Activated CD4-positive, alpha-beta T cell treated with anti-CD3 and anti-CD28 coated beads, Interleukin-2, amount 10 ng/mL, durations not matched to agents 7 days and 5 days (primary cell): ENCODE measurements at regions not wholly inside any gene's neighbourhood (a gene's known extent, or its start where the extent isn't known, plus 50 kb on each side); places are given as distances from the start of the nearest gene placed in this dataset.

Experiments used
- CTCF ChIA-PET: fragments of 350-600 bp; sonication (Branson Sonifier 250); formaldehyde crosslinking; loops from one replicate; lab custom pipeline; 2021; ENCODE audit warnings: antibody characterized with exemption; lab: Charles Lee
- POLR2A ChIA-PET: fragments of 350-600 bp; sonication (Branson Sonifier 250); formaldehyde crosslinking; loops from one replicate; lab custom pipeline; 2021; ENCODE audit warnings: antibody characterized with exemption; lab: Charles Lee
- DNase-seq: peaks from one replicate; pipeline ENCODE4 v3.0.0-alpha.2; 2020
- H3K27ac Mint-ChIP-seq: one replicate; pipeline ENCODE4 v1.8.0; 2021; ENCODE audit warnings: mild to moderate bottlenecking, moderate library complexity, mixed read lengths
- H3K27me3 Mint-ChIP-seq: one replicate; pipeline ENCODE4 v1.8.0; 2021; ENCODE audit warnings: mixed read lengths
- H3K36me3 Mint-ChIP-seq: one replicate; pipeline ENCODE4 v1.8.0; 2021; ENCODE audit warnings: low read depth, mixed read lengths
- H3K4me1 Mint-ChIP-seq: one replicate; pipeline ENCODE4 v1.8.0; 2021; ENCODE audit warnings: mixed read lengths
- H3K4me3 Mint-ChIP-seq: one replicate; pipeline ENCODE4 v1.8.0; 2021; ENCODE audit warnings: mild to moderate bottlenecking, moderate library complexity, mixed read lengths
- H3K9me3 Mint-ChIP-seq: one replicate; pipeline ENCODE4 v1.8.0; 2021; ENCODE audit warnings: mixed read lengths

DNA sequence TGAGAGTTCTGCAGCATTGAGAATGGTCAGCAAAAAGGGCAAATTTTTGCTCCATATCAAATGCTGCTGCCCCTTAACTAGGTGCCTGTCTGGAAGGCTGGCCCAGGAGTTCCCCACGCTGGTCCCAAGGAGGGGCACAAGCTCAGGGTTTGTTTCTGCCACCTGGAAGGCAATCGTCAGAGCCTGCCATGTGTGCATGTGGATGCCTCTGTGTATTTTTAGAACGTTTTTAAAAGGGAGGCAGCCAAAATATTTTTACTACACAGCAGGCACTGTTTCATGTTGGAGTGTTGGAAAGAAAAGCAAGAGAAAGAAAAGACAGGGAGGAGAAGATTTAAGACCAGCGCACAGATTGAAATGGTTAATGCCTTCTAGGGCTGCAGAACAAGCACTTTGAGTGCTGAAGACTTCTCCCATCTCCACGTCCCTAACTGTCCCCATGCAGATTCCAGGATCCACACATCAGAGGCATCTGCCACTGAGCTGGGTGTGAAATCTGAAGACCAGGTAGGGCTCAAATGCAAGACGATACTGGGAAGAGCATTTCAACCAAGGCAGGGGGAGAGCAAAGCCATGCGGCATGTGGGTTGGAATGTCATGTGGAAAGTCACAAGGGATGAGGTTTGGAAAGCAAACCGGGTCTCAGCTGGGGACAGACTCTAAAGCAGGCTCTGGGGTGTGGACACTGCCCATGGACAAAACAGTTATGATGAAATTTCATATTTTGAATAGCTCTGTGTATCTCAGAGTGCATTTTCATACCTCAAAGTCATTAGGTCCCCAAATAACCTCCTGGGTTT lies 557.2 kb downstream of the BCL11B start:
- no peak for DNase-seq
- no peak overlapping the region for H3K4me3 Mint-ChIP-seq
- no peak overlapping the region for H3K27ac Mint-ChIP-seq
- no peaks in the 10 kb centered on the region for H3K36me3 Mint-ChIP-seq
- ChIA-PET CTCF (interaction anchor here (0.8 to 3.3 kb wide), 3 partner anchors 10 to 607 kb away, joined by 3 to 13 read pairs (median 5); no protein-coding TSS in a partner anchor), POLR2A (no interaction called here)
- no peaks in the 10 kb centered on the region for H3K9me3 Mint-ChIP-seq
- peaks cover 17% of the 10 kb centered on the region for H3K4me1 Mint-ChIP-seq
- no peaks in the 10 kb centered on the region for H3K27me3 Mint-ChIP-seq

DNA sequence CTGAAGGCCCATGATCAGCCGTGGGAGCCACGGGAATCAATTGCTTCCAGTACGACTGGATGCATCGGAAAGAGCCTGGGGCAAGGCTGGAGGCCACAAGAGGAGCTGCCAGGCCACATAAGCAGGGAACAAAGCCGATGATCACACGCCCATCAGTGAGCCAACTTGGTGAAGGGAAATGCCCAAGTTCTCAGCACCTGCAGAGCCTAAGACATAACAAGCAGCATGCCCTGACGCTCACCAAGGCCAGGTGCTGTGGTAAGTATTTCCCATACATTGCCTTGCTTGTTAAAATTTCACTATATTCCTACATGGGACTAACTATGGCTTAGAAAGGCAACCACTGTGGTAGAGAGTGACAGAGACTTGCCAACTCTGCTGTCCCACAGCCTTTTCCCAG lies 555.9 kb downstream of the BCL11B start:
- CTCF ChIA-PET = interaction anchor here (0.9 to 3.3 kb wide), 2 partner anchors 11 to 17 kb away, joined by 5 to 13 read pairs; no protein-coding TSS in a partner anchor
- Mint-ChIP-seq H3K4me3 (no peak overlapping the region), H3K27me3 (no peaks in the 10 kb centered on the region), H3K4me1 (peaks cover 10% of the 10 kb centered on the region), H3K27ac (no peak overlapping the region), H3K9me3 (no peaks in the 10 kb centered on the region), H3K36me3 (no peaks in the 10 kb centered on the region)
- no peak for DNase-seq
- POLR2A ChIA-PET = interaction anchor here (0.6 kb wide), 1 partner anchor 667 kb away, joined by 3 read pairs; no protein-coding TSS in a partner anchor

DNA sequence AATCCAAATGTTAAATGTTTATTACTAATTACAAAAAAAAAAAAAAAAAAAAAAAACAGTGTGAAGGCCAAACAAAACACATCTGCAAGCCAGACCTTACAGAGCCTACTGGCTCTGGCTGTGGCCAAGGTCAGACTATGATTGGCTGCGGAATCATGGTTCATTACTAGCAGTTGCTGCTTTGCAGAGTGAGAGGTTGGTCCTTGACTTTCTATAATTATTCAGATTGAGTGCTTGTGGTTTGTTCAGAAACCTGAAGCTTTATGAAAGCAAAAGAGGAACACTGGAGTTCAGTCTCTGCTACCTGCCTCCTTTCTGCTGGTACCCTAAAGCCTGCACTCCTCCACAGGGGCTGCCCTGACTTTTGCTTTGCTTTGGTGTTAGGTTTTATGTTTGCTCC lies 550.9 kb downstream of the BCL11B start:
- Mint-ChIP-seq H3K9me3 (peaks cover 5% of the 10 kb centered on the region), H3K27ac (no peak overlapping the region), H3K36me3 (no peaks in the 10 kb centered on the region), H3K4me1 (peaks cover 1% of the 10 kb centered on the region), H3K4me3 (no peak overlapping the region), H3K27me3 (peaks cover 3% of the 10 kb centered on the region)
- CTCF ChIA-PET = interaction anchor here (0.6 kb wide), 1 partner anchor 102 kb away, joined by 4 read pairs; no protein-coding TSS in a partner anchor
- POLR2A ChIA-PET = no interaction called here
- no peak for DNase-seq

DNA sequence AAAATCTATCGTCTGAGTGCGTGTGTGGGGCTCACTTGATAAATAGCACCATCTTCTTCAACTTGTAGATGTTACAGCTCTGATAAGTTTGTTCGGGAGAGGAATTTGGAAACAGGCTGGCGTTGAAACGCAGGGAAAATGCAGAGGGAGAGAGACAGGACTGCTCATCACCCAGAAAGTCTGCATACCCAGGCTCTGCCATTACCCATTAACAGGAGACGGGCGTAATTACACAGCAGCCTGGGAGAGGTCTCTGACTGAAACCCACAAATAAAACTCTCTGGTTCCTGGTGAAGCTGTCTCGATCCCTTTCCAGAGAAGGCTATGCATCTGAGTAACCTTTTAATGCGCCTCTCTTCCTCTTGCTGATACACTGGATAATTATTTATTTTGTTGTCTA lies 547.3 kb downstream of the BCL11B start:
- Mint-ChIP-seq H3K4me1 (peaks cover 1% of the 10 kb centered on the region), H3K9me3 (peaks cover 8% of the 10 kb centered on the region), H3K27me3 (peaks cover 5% of the 10 kb centered on the region), H3K4me3 (no peak overlapping the region), H3K27ac (no peak overlapping the region), H3K36me3 (no peaks in the 10 kb centered on the region)
- ChIA-PET POLR2A (no interaction called here), CTCF (no interaction called here)
- no peak for DNase-seq

DNA sequence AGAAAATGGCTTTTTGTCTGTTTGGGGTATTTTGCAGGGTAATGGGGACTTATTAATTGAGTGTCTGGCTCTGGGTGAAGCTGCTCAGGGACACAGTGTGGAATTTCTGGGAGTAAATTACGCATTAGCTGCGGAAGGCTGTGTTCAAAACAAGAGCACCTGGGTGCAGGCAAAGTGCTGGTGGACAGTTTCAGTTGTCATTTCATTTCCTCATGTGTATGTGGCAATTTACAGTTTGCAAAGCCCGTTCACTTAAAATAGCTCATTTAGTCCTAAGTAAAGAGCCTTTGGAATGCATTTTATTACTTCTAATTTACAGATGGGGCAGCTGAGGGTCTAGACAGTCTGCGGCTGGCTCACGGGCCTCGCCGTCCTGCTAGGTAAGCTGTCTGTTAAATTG lies 546.8 kb downstream of the BCL11B start:
- Mint-ChIP-seq H3K9me3 (peaks cover 8% of the 10 kb centered on the region), H3K27me3 (peaks cover 5% of the 10 kb centered on the region), H3K4me3 (no peak overlapping the region), H3K4me1 (peaks cover 1% of the 10 kb centered on the region), H3K36me3 (no peaks in the 10 kb centered on the region), H3K27ac (no peak overlapping the region)
- no peak for DNase-seq
- CTCF ChIA-PET = no interaction called here
- POLR2A ChIA-PET = no interaction called here

DNA sequence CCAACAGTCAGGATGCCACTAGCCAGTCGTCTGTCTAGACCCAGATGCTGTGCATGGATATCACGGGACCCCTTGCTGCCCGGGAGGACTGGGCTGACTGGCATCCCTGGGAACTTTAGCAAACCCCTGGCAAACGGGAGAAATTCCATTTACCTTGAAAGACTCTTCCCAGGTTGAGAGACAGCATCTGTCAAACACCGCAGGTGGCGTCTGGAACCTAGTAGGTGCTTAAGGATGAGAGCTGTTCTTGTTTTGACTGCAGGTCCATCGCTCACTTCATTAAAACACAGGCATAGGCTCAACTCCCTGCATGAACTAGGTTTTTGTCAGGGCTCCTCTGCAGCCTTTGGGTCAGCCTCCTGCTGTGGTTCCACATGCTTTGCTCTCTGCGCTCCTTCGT lies 546.3 kb downstream of the BCL11B start:
- H3K9me3 Mint-ChIP-seq = peaks cover 8% of the 10 kb centered on the region
- H3K27me3 Mint-ChIP-seq = peaks cover 5% of the 10 kb centered on the region
- no peaks in the 10 kb centered on the region for H3K36me3 Mint-ChIP-seq
- no peak overlapping the region for H3K4me3 Mint-ChIP-seq
- no peak overlapping the region for H3K27ac Mint-ChIP-seq
- H3K4me1 Mint-ChIP-seq = peaks cover 1% of the 10 kb centered on the region
- ChIA-PET POLR2A (no interaction called here), CTCF (no interaction called here)
- no peak for DNase-seq

DNA sequence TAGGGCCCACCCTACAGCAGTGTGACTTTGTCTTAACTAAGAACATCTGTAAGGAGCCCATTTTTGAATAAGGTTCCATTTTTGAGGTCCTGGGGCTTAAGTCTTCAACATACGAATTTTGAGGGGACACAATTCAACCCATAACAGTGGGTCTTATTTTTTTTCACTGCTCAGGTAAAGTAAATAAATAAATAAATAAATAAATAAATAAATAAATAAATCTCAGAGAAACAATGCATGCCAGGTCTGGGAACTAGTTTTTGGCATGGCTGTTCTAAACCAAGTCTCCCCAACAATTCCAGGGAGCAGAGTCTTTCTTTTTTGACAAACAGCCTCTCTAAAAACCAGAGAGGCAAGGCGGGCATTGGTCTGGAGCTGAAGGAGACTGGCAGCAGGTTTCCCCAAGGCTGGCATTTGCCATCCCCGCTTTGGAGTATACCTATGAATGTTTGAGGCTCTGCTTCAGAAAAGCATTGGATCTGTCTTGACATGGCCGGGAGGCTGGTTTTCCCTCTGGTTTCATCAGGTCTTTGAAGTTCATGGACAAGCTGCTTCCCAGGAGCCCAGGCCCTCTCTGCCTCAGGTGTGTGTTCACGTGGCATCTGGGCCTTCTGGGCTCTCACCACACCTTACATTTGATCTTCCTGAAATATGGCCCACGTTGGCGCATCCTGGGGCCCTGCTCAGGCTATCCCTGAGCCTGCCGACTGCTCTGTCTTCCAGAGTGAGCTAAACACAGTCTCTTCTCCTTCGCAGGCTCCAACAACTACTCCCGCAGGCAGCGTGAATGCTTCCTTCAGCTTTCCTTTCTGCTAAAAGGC lies 545.2 kb downstream of the BCL11B start:
- CTCF ChIA-PET = interaction anchor here (0.6 kb wide), 1 partner anchor 403 kb away, joined by 3 read pairs; no protein-coding TSS in a partner anchor

DNA sequence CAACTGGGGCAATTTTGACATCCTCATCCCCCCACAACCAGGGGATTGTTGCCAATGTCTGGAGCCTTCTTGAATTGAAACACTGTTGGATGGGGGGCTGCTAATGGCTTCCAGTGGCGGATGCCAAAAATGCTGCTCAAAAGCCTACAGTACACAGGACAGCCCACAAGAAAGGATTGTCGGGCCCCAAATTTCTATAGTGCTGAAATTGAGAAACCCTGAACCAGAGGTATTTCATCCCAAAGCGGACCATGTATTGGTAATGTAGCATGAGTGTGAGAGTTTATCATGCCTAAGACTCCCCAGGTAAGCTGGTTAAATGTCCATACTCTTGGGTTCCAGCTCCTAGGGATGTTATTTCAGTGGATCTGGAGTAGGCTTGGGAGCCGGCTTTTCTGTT lies 544.0 kb downstream of the BCL11B start:
- peaks cover 4% of the 10 kb centered on the region for H3K9me3 Mint-ChIP-seq
- H3K27me3 Mint-ChIP-seq = peaks cover 5% of the 10 kb centered on the region
- DNase-seq = no peak
- CTCF ChIA-PET = no interaction called here
- no peaks in the 10 kb centered on the region for H3K36me3 Mint-ChIP-seq
- POLR2A ChIA-PET = no interaction called here
- no peak overlapping the region for H3K27ac Mint-ChIP-seq
- no peaks in the 10 kb centered on the region for H3K4me1 Mint-ChIP-seq
- H3K4me3 Mint-ChIP-seq = no peak overlapping the region

More for the DNA sequence above, 545.2 kb downstream of the BCL11B start:
- DNase-seq = no peak
- POLR2A ChIA-PET = no interaction called here
- Mint-ChIP-seq H3K27me3 (peaks cover 5% of the 10 kb centered on the region), H3K9me3 (peaks cover 8% of the 10 kb centered on the region), H3K4me1 (no peaks in the 10 kb centered on the region), H3K36me3 (no peaks in the 10 kb centered on the region), H3K4me3 (no peak overlapping the region), H3K27ac (no peak overlapping the region)

DNA sequence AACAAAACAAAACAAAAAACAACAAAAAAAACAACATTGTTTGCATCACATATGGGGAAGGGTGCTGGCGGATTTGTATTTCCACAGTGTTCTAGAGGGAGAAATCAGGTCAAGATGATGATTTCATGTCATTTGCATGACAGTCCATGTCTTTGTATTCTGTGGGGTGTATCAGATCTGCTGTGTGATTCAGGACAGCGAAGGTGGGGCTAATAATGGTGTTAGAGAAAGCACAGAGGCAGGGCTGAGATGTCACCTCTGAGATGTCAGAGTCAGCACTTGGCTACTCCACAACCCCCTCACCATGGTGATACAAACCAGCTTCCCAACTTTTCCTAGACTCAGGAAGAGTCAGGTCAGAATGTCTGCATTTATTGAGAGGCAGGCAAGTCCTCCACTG lies 543.2 kb downstream of the BCL11B start:
- DNase-seq = no peak
- Mint-ChIP-seq H3K36me3 (no peaks in the 10 kb centered on the region), H3K4me3 (no peak overlapping the region), H3K27me3 (peaks cover 5% of the 10 kb centered on the region), H3K27ac (no peak overlapping the region), H3K9me3 (peaks cover 8% of the 10 kb centered on the region), H3K4me1 (no peaks in the 10 kb centered on the region)
- CTCF ChIA-PET = no interaction called here
- POLR2A ChIA-PET = no interaction called here

DNA sequence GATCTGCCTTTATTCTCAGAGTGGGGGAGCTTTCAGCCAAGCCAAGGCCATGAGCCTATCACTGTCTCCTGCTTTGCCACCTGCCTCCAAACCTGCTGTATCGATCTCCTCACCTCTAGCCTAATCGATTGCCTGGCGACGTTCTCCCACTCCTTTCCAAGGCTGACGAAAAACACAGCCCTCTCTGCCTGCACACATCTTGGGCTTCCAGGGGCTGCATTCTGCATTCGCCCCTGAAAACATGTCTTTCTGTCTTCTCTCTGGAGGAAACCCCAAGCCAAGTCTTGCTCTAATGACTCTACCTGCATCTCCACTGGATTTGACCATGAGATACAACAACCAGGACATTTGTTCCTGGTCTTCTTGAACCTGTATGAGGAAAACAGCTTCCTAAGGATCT lies 540.7 kb downstream of the BCL11B start:
- POLR2A ChIA-PET = no interaction called here

DNA sequence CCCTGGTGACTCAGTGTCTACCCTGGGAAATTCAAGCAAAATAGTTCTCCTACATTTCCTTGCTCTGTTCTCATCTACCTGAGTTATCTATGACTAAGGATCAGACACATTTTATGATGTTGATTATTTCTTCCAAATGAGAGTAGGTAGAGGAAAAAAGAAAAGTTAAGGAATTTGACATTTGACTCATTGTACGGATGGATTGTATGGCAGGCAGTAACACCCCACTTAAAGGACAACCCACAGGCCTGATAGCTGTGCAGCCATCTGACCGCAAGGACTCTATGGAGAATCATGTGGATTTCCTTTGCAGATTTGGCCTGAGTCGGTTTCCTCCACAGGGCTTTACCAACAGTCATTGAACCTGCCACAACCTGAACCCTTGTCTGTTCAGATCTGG lies 540.3 kb downstream of the BCL11B start:
- ChIA-PET CTCF (no interaction called here), POLR2A (no interaction called here)
- Mint-ChIP-seq H3K27me3 (peaks cover 3% of the 10 kb centered on the region), H3K9me3 (peaks cover 14% of the 10 kb centered on the region), H3K4me3 (no peak overlapping the region), H3K36me3 (no peaks in the 10 kb centered on the region), H3K4me1 (no peaks in the 10 kb centered on the region), H3K27ac (no peak overlapping the region)
- DNase-seq = no peak

More for the DNA sequence above, 540.7 kb downstream of the BCL11B start:
- DNase-seq = no peak
- CTCF ChIA-PET = no interaction called here
- H3K9me3 Mint-ChIP-seq = peaks cover 14% of the 10 kb centered on the region
- H3K27me3 Mint-ChIP-seq = peaks cover 3% of the 10 kb centered on the region
- H3K36me3 Mint-ChIP-seq = no peaks in the 10 kb centered on the region
- no peaks in the 10 kb centered on the region for H3K4me1 Mint-ChIP-seq
- H3K27ac Mint-ChIP-seq = no peak overlapping the region
- H3K4me3 Mint-ChIP-seq = no peak overlapping the region

DNA sequence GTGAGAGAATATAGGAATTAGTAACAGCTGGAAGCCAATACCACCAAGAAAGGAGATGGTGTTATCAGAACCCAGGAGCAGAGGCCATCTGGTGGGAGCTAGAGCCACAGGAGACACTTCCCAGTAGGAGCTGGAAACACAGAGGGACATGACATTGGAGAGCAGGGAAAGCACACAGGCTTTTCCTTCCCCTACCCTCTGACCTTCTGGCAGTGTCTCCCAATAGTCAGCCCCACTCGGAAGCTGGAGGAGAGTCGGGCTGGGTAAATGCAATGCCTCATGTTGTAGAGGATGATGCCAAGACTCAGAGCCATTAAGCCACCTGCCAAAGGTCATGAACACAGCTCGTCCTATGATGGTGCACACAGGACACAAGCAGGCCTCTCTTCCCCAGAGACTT lies 538.5 kb downstream of the BCL11B start:
- no peak for DNase-seq
- H3K36me3 Mint-ChIP-seq = no peaks in the 10 kb centered on the region
- H3K9me3 Mint-ChIP-seq = peaks cover 12% of the 10 kb centered on the region
- no peaks in the 10 kb centered on the region for H3K4me1 Mint-ChIP-seq
- H3K27ac Mint-ChIP-seq = no peak overlapping the region
- H3K27me3 Mint-ChIP-seq = no peaks in the 10 kb centered on the region
- ChIA-PET CTCF (interaction anchor here (1.7 kb wide), 1 partner anchor 18 kb away, joined by 5 read pairs; no protein-coding TSS in a partner anchor), POLR2A (no interaction called here)
- no peak overlapping the region for H3K4me3 Mint-ChIP-seq
